Gastroesophageal sphincter (tissue), 3 donors: ENCODE measurements at regions not wholly inside any gene's neighbourhood (a gene's known extent, or its start where the extent isn't known, plus 50 kb on each side); places are given as distances from the start of the nearest gene placed in this dataset.

Experiments used
- EP300 ChIP-seq: sonication (generic); formaldehyde crosslinking; IDR thresholded peaks from one replicate; pipeline ENCODE4 v1.6.1; 2017; ENCODE audit warnings: antibody characterized with exemption, mild to moderate bottlenecking
- POLR2A ChIP-seq, 2 donors: fragments of 450-650 bp; IDR thresholded peaks; one replicate each; pipeline ENCODE4 v1.6.1; 2017; ENCODE audit warnings: antibody characterized with exemption in 2 of 2, mild to moderate bottlenecking in 2 of 2, moderate library complexity in 1 of 2
- POLR2AphosphoS5 ChIP-seq: sonication (generic); formaldehyde crosslinking; IDR thresholded peaks from one replicate; pipeline ENCODE4 v1.6.1; 2017; ENCODE audit warnings: antibody characterized with exemption
- TF ChIP-seq, protein P1 (sequence below), 4 experiments: fragments of 200-600 bp in 2 of 4; fragments of 450-650 bp in 2 of 4; sonication (generic) in 1 of 4; IDR thresholded peaks; one replicate each; pipeline ENCODE4 v1.5.1; 2017 to 2019; ENCODE audit warnings: antibody characterized with exemption in 4 of 4, mild to moderate bottlenecking in 2 of 4, moderate library complexity in 2 of 4

DNA sequence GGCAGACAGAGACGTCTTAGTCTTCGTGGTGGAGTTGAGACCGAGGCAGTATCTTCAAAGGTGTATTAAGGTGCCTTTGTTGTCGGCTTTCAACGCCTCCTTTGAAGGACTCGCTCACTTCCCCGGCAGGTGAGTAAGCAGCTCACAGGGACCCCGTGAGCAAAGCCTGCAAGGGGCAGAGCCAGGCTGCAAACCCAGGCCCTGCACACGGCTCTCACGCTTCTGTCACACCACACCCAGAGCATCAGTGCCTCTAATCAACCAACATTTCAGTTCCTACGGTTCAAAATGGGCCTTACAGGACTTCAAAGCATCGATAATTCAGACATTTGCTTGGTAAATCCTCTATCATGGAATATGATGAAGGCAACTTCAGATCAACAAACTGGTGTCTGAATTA, 64.8 kb upstream of the INSIG1 start:
- TF ChIP-seq, protein P1, sequence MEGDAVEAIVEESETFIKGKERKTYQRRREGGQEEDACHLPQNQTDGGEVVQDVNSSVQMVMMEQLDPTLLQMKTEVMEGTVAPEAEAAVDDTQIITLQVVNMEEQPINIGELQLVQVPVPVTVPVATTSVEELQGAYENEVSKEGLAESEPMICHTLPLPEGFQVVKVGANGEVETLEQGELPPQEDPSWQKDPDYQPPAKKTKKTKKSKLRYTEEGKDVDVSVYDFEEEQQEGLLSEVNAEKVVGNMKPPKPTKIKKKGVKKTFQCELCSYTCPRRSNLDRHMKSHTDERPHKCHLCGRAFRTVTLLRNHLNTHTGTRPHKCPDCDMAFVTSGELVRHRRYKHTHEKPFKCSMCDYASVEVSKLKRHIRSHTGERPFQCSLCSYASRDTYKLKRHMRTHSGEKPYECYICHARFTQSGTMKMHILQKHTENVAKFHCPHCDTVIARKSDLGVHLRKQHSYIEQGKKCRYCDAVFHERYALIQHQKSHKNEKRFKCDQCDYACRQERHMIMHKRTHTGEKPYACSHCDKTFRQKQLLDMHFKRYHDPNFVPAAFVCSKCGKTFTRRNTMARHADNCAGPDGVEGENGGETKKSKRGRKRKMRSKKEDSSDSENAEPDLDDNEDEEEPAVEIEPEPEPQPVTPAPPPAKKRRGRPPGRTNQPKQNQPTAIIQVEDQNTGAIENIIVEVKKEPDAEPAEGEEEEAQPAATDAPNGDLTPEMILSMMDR (IDR thresholded peaks at IDR 0.05) = no peak
- TF ChIP-seq EP300 (no peak), POLR2A (IDR thresholded peaks at IDR 0.05) (no peak), POLR2AphosphoS5 (no peak)
